GM19324 (cell line): ENCODE measurements at regions not wholly inside any gene's neighbourhood (a gene's known extent, or its start where the extent isn't known, plus 50 kb on each side); places are given as distances from the start of the nearest gene placed in this dataset.

Experiments used
- ATAC-seq: cut with Tn5 transposase; IDR thresholded peaks from one replicate; pipeline ENCODE4 v1.9.1; 2021; ENCODE audit warnings: mild to moderate bottlenecking, moderate library complexity; ENCODE audit not compliant: unreplicated experiment, low FRiP score

DNA sequence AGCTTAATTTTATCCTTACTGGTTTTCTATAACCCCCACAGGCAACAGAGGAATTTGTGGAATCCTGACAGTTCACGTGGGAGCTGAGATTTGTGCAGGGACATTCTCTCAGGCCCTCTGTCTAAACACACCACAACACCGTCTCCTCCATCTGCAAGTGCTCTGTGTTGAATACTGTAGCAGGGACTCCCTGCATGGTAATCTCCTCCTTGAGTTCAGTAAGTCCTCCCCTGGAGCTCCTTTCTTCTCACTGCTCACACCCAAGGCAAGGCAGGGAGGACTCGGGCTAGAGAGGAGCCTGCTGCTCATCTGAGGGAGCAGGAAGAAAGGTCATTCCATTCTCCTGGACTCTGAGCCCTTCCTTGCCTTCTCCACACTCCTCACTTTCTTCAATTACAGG is 348.2 kb downstream of the KCTD12 start:
- no peak for ATAC-seq

DNA sequence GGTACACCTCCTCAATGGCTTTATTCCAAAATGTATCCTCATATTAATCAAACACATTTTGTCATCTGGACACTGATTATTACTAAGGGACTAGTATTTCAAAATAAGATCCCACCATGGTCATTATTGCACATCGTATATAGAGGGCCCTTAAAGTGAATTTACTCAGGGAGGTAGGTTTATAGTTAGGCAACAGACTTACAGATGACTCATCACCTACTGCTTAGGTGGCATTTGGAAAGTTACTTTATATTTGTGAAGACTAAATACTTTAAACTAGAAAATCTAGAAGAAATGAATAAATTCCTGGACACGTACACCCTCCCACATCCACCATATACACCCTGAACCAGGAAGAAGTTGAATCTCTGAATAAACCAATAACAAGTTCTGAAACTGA is 353.0 kb downstream of the KCTD12 start:
- no peak for ATAC-seq

DNA sequence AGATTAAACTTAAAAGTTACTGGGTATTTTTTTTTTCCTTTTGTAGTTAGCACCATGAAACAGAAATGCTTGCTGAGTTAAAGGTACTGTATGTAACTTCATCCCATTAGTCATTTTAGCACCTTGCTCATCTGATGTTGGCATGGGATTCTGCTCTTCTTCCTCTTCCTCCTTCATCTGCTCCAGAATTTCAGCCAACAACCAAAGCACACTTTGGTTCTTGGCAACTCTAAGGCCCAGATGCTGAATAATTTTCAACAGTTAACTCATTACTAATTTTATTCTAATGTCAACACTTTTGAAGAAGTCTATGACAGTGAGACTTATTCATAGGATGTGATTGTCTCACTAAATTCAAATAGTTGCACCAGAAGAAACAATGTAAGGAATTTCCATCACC is 359.2 kb downstream of the KCTD12 start:
- ATAC-seq = no peak

DNA sequence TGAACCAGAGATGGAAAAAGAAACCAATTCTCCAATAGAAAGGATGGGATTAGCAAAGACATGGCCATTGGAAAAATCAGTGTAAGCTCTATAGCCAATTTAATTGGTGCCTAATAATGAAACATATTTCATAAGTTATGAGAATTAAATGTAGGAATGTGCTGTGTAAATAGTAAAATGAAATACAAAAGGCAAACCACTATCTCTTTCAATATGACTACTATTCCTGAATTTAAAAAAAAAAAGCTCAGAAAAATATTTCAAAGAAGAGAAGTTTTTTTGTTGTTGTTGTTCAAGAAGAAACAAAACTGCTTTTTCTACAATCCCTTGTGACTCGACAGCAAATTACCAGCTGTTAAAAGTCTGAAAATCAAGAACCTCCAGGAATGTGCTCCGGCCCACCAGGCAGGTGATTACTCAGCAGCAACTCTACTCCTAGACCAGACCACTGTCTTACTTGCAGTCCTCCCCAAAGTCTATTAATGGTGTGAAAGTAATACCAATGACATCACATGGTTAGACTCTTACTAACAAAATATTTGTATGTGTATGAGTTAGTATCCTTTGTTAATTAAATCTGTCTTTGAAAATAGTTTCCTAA is 362.4 kb downstream of the KCTD12 start:
- ATAC-seq = peak; percentile 64

DNA sequence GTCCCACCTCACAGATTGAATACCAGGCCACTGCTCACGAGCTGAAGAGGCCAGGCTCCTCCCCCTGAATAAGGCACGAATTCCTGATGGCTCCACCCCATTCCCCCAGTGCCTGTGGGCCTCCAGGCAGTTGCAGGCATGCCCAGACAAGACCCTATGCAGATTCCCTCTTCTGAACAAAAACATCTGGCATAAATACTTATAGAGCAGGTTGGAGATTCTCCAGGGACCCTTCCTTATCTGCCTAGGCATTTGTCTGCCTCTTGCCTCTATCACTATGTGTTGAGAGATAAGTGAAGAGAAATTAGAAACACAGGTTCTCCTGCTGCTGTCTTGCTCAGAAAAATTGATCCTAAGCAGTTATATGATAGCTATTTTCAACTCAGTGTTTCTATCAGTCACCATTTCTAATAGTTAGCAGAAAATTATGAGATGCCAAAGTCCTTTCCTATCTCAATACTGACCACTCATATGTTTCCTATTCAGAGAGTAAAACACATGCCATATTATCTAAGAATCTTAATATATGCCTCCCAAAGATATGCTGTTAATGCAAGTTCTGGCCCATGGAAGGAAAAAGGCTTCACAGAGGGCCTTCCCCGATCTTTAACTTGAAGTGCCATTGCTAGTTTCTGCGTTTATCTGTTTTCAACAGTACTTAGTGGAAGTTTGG is 364.0 kb downstream of the KCTD12 start:
- no peak for ATAC-seq

DNA sequence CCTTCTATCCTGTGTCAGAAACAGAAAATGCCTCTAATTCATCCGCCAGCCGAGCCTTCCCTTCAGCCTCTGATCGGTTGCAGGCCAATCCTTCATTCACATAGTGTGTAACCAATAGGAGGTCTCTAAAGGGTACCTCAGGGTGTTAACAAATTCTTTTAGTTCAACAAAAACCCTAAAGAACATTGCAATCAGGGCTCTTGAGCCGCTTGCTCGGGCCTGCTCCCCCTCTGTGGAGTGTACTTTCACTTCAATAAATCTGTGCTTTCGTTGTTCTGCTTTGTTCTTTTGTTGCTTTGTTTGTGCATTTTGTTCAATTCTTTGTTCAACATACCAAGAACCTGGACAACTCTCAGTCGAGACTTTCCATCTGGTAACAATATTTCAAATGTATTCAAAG is 366.5 kb downstream of the KCTD12 start:
- ATAC-seq = no peak

DNA sequence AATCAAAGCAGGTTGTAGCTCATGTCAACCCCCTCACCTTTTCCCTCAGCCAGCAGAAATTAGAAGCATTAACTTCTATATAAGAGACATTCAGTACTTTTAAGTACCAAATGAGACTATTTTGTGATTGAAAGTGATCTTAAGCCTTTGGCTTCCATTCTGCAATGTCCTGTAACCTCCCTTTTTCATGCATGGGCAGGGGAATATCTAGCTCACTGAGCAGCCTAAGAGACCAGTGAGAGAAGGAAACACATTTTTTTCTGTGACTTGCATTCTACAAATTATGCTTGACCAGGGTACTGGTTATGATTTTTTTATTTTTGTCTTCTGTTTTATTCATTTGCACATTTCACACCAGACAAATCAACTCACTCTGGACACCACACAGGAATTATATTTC is 369.6 kb downstream of the KCTD12 start:
- no peak for ATAC-seq

DNA sequence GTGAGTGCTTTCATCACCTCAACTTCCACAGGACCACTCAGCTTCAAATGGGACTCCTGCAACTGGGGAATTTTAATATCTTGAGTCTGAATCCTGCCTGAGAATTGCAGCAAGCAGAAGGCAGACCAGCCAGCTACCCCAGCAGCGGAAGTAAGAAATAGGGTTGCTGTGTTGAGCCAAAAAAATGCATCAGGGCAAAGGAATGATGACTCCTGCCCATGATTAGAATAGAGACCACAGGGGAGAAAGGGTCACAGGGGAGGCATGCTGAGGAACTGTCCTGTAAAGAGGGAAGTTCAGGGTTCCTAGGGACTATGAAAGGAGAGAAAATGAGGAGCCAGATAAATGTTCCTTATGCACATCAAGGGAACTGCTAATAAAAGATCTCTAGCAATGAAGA is 370.2 kb downstream of the KCTD12 start:
- no peak for ATAC-seq

DNA sequence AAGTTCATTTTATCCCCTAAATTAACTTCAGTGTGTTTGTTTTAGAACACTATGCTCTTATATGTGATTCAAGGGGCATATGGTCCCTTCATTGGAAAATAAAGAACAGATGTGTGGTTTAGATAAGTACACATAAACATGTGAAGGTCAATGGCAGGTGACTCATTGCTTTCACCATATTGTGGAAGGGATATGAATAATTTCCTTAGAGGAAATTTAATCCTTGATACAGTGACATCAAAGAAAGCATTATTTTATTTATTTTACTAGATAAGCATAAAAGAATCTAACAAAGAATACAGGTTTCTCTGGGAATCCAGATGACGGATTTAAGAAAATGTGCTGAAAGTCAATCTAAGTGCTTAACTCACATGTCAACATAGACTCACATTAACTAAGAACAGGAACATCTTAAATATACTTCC is 373.5 kb downstream of the KCTD12 start:
- no peak for ATAC-seq

DNA sequence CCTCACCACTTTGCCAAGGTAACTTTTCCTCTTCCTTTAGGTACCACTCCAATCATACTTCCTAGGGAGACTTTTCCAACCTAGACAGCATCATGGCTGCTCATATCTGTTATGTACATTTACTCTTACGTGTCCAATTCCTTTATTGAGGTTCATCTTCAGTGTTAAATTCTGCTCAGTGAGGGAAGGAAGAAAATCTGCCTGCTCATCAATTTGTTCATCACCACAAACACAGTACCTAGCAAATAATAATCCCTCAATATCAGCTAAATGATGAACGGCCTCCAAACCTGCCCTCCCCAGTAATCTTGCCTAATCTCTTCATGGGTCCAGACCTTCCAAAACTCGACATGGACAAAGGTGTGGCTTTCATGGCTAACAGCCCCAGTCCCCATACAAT is 380.8 kb downstream of the KCTD12 start:
- no peak for ATAC-seq

DNA sequence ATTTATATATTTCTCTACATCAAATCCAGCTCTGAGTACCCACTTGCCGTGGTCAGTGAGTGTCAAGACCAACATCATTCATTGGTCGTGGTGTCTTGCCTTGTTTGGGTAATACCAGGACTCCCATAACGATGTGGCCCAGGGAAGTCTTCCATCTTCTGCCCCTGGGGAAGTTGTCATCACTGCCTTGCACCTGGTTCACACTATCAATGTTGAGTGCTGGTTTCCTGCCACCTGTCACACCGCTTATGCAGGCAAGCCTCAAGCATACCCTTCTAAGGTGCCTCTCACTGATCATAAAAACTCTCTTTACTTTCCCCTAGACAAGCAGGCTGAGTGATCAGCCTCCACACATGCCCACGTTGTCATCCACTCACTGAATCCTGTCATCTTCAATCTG is 382.4 kb downstream of the KCTD12 start:
- no peak for ATAC-seq

DNA sequence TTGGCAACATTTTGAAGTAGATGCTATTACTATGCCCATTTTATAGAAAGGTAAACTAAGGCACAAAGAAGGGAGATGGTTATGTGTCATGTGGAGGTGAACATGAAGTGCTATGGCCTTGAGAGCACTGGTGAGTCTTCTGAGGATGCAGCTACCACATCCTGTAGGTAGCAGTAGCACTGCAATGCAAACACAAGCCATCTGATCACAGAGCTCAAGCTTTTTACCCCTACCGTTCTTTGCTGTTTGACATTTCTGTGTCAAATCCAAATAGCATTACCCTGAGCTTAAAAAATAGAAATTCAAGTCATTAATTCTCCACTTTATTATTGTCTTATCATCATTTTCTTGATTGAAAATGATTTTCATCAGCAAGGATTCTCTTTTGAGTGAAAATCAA is 382.9 kb downstream of the KCTD12 start:
- ATAC-seq = no peak

DNA sequence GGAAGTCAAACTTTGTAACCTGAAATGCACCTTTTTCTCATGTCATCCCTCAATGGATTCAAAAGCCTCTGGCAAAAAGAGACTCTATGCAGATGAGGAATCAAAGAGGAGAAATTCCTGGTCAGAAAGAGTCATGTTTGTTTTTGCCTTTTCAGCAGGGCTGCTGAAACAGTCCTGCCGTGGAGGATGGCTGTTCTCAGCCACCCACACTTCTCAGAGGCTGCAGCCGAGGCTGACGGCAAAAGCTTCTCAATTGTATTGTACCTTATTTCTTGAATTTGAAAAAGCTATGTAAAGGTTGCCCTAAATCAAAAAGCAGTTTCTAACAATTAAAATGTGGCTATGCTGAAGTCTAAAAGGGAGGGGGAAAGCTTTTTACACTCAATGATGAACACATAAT is 385.3 kb downstream of the KCTD12 start:
- no peak for ATAC-seq

DNA sequence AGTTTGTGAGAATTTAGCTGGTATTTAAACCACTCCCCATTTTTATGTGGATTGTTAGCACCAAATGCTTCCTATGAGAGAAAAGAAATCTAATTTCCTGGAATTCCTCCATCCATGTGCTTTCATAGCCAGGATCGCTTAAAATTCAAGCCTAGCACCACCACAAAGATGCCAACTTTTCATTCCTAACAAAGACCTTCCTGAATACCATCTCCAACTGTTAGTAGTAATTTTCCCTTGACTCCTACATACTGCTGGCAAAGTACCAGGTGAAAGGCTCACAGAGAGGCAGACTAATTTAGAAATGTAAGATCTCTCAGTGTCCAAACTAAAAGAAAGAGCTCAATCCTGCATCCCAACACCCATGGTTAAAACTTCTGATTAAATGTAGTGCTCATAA is 386.3 kb downstream of the KCTD12 start:
- ATAC-seq = no peak

DNA sequence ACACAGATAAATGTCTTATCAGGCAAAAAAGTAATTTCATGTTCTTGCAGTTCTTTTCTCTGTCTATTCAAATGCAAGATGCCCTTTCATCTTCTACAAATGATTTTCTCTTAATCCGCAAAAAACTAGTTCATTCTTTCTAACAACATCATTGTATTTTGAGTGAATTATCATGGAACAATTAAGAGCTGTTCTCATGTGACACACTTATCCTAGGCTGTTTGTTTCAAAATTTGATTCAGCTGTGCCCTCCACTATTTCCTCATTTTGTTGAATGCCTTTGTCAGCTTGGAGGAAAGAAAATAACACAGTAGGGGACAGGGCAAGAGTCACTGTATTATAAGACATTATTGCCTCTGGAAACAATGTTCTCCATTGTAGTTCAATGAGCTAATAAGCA is 396.9 kb downstream of the KCTD12 start:
- no peak for ATAC-seq

DNA sequence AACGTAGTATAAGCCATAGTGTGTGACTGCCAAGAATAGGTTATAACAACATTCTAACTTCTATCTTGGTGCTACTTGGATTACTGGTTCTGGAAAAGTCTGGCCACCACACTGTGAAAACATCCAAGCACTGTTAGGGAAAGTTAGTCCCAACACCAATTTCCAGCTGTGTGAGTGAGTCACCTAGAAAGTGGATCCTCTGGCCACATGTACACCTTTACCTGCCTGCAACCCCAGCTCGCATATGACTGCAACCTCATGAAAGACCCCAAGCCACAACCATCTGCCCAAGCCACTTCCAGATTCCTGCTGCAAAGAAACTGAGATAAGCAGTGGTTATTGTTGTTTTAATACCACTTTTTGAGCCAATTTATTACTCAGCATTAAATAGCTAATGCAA is 404.5 kb downstream of the KCTD12 start:
- no peak for ATAC-seq

DNA sequence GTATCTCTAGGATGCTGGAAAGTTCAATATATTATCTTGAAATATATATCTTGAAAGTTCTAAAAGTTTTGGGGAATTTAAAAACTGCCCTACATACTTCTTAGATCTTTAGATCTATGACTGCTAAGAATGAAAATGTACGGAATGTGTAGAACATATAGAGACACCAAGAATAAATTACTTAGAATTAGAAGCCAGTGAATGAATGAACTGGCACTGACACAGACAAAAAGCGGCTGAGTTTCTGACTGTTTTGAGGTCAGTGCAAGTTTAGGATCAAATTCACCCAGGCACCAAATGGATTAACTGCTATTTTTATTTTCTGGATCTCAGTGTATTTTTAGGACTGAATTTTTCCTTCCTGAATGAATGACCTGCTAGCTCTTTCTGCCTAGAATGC is 411.2 kb downstream of the KCTD12 start:
- ATAC-seq = no peak

DNA sequence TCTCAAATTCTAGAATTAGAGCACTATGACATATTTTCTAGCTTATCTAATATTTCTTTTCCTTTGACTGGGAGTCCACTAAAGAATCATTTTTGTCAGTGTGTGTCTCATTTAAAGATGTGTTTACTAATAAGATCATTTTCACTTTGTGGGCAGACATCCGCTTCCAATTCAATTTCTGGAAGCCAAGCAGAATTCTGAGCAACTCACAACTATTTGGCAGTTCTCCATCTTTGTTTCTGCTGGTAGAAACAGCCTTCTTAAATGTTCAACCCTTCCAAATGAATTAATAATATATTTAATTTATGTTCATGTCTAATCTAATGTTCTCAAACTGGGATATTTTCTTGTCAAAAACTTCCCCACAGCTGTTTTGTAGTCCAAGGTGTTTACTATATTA is 411.8 kb downstream of the KCTD12 start:
- ATAC-seq = no peak

DNA sequence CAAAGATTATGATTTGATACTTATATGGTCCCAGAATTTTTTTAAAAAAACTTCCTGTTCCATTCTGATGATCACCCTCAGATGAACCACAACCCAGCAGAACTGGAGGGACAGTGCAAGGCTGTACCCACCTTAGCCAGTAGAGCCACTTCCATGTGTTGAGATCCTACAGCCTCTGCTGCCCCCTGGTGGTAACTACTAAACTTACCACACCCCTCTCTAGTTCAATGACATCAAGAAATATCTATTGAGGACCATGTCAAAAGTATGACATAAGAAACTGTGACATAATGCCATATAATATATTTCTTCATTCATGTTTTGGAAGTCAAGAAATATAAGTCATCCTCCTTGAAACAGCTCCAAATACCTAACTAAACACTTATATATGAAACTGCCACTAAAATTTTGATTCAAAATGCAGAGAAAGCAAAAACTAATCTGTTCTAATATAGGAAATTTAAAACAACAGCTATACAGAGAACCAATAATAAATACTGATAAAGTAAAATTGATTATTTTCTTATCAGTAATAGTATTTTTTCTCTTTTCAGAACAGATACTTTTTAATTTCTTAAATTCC is 412.6 kb downstream of the KCTD12 start:
- peak; percentile 97 for ATAC-seq

DNA sequence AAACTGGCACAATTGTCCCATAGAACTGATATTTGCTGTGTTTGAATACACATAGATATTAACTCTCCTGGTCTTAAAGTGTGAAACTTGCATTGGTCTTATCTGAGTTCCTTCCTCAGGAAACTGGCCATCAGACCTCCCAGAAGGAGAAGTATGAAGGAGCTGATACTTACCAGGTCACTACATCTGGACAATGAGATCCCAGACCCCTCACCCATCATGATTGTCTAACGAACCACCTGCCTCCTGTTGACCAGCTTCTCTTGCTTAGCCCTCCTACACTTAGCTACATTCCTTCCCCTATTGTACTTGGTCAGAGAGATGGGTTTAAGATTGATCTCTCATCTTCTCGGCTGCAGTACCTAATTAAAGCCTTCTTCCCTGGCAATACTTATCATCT is 413.3 kb downstream of the KCTD12 start:
- ATAC-seq = no peak

DNA sequence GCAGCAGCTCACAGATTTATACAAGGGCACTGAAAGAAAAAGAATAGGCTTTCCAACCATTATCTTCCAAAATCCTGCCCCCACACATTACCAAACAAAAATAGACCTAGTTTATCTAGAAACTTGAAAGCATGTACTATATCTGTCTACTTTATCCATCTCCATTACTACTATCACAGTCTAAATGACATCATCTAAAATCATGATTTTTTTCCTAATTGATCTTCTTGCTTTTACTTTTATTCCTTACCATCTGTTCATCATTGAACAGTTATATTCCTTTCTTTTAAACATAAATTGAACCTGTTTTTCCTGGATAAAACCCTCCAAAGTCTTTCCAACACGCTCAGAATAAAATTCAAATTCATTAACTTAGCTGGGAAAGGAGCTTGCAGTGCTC is 414.7 kb downstream of the KCTD12 start:
- ATAC-seq = no peak

DNA sequence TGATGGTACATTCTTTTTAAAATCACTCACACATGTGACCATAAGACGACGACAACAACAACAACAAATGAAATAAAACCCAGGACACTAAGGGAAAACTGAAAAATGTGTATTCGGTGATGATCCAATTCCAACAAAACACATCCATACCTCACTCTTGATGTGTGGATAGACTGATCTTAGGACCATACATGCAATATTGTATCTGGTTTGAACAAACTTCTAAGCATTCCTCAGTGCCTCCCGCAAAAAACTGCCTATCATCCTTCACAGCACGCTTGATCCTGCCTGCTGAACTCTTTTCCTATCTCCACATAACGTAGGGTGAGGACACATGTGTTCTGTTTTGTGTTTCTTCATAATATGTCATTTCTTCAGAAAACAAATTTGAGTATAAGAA is 415.2 kb downstream of the KCTD12 start:
- no peak for ATAC-seq
